Coronary artery (tissue), 2 donors: ENCODE measurements at regions not wholly inside any gene's neighbourhood (a gene's known extent, or its start where the extent isn't known, plus 50 kb on each side); places are given as distances from the start of the nearest gene placed in this dataset.
A peak's percentile ranks its signal among the peaks of the same experiment; 100 is the strongest.

ENCODE experiments used
- DNase-seq: peaks from one replicate; pipeline ENCODE4 v3.0.0-alpha.2; 2017; ENCODE audit warnings: low spot score
- H3K27ac ChIP-seq, 2 donors: fragments of 200-600 bp; sonication (generic); one replicate each; pipeline ENCODE4 v1.5.1; 2016 to 2019
- H3K4me3 ChIP-seq: fragments of 200-600 bp; sonication (generic); 2 replicates; pipeline ENCODE4 v1.5.1; 2016; ENCODE audit warnings: mild to moderate bottlenecking, moderate library complexity
- CTCF ChIP-seq: fragments of 200-600 bp; sonication (generic); IDR thresholded peaks from one replicate; pipeline ENCODE4 v1.5.1; 2019; ENCODE audit warnings: antibody characterized with exemption

GRCh38 chr4:159743971-159744370 lies 641.1 kb downstream of the RAPGEF2 start:
- Histone ChIP-seq H3K4me3 (no peak overlapping the region), H3K27ac (no peak overlapping the region)
- TF ChIP-seq CTCF: no peak
- DNase-seq: no peak

GRCh38 chr4:159747983-159748382 lies 645.1 kb downstream of the RAPGEF2 start:
- no peak overlapping the region for H3K4me3 ChIP-seq
- no peak for TF ChIP-seq CTCF
- DNase-seq: no peak
- no peak overlapping the region for H3K27ac ChIP-seq

- DNase-seq: no peak
Measured at GRCh38 chr4:159748834-159749444, 646.1 kb downstream of the RAPGEF2 start.

GRCh38 chr4:159757499-159757898 lies 654.6 kb downstream of the RAPGEF2 start:
- Histone ChIP-seq H3K4me3 (no peak overlapping the region), H3K27ac (no peak overlapping the region)
- TF ChIP-seq CTCF: no peak
- no peak for DNase-seq

More at GRCh38 chr4:159748834-159749444, 646.1 kb downstream of the RAPGEF2 start:
- no peak for TF ChIP-seq CTCF
- Histone ChIP-seq H3K4me3 (no peak overlapping the region), H3K27ac (no peak overlapping the region)

- TF ChIP-seq CTCF: no peak
- no peak for DNase-seq
- no peak overlapping the region for H3K27ac ChIP-seq
Measured at GRCh38 chr4:159758061-159758460, 655.2 kb downstream of the RAPGEF2 start.

GRCh38 chr4:159762672-159763071 lies 659.8 kb downstream of the RAPGEF2 start:
- TF ChIP-seq CTCF: no peak
- no peak for DNase-seq
- no peak overlapping the region for H3K4me3 ChIP-seq

More at GRCh38 chr4:159758061-159758460, 655.2 kb downstream of the RAPGEF2 start:
- H3K4me3 ChIP-seq: no peak overlapping the region

GRCh38 chr4:159764343-159764952 lies 661.6 kb downstream of the RAPGEF2 start:
- TF ChIP-seq CTCF: peak; percentile 21
- no peak for DNase-seq
- Histone ChIP-seq H3K4me3 (no peak overlapping the region), H3K27ac (no peak overlapping the region)

More at GRCh38 chr4:159762672-159763071, 659.8 kb downstream of the RAPGEF2 start:
- H3K27ac ChIP-seq: no peak overlapping the region
